Activated CD4-positive, alpha-beta T cell treated with anti-CD3 and anti-CD28 coated beads, Interleukin-2, amount 10 ng/mL, durations not matched to agents 7 days and 5 days (primary cell): ENCODE measurements at regions not wholly inside any gene's neighbourhood (a gene's known extent, or its start where the extent isn't known, plus 50 kb on each side); places are given as distances from the start of the nearest gene placed in this dataset.
"Not testable (repeated sequence)": the region's sequence is repeated elsewhere in the genome, so short reads cannot be mapped to it uniquely, and the experiment has no call there.

Experiments used
- CTCF ChIA-PET: fragments of 350-600 bp; sonication (Branson Sonifier 250); formaldehyde crosslinking; loops from one replicate; lab custom pipeline; 2021; ENCODE audit warnings: antibody characterized with exemption; lab: Charles Lee
- POLR2A ChIA-PET: fragments of 350-600 bp; sonication (Branson Sonifier 250); formaldehyde crosslinking; loops from one replicate; lab custom pipeline; 2021; ENCODE audit warnings: antibody characterized with exemption; lab: Charles Lee
- DNase-seq: peaks from one replicate; pipeline ENCODE4 v3.0.0-alpha.2; 2020
- H3K27ac Mint-ChIP-seq: one replicate; pipeline ENCODE4 v1.8.0; 2021; ENCODE audit warnings: mild to moderate bottlenecking, moderate library complexity, mixed read lengths
- H3K27me3 Mint-ChIP-seq: one replicate; pipeline ENCODE4 v1.8.0; 2021; ENCODE audit warnings: mixed read lengths
- H3K36me3 Mint-ChIP-seq: one replicate; pipeline ENCODE4 v1.8.0; 2021; ENCODE audit warnings: low read depth, mixed read lengths
- H3K4me1 Mint-ChIP-seq: one replicate; pipeline ENCODE4 v1.8.0; 2021; ENCODE audit warnings: mixed read lengths
- H3K4me3 Mint-ChIP-seq: one replicate; pipeline ENCODE4 v1.8.0; 2021; ENCODE audit warnings: mild to moderate bottlenecking, moderate library complexity, mixed read lengths
- H3K9me3 Mint-ChIP-seq: one replicate; pipeline ENCODE4 v1.8.0; 2021; ENCODE audit warnings: mixed read lengths

DNA sequence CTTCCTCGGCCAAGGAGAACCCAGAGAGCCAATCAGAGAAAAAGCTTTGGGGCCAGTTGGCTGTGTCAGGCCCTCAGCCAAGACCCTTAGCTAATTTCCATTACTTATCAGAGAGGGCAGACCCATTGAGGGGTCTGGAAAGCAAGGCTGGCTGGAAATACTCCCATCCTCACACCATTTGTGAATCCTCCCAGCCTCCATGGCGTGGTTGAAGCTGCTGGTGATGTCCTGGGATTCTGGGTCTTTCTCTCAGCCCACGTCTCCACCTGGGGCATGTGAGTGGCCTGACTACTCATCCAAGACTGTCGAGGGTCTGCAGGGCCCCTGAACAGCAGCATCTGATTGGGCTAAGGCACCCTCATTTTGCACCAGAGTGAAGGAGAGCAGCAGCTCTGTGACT, 61.3 kb upstream of the GPR31 start:
- POLR2A ChIA-PET, H3K36me3 Mint-ChIP-seq, H3K27ac Mint-ChIP-seq, H3K9me3 Mint-ChIP-seq, DNase-seq, CTCF ChIA-PET, H3K4me1 Mint-ChIP-seq, H3K4me3 Mint-ChIP-seq, H3K27me3 Mint-ChIP-seq: not testable (repeated sequence)

DNA sequence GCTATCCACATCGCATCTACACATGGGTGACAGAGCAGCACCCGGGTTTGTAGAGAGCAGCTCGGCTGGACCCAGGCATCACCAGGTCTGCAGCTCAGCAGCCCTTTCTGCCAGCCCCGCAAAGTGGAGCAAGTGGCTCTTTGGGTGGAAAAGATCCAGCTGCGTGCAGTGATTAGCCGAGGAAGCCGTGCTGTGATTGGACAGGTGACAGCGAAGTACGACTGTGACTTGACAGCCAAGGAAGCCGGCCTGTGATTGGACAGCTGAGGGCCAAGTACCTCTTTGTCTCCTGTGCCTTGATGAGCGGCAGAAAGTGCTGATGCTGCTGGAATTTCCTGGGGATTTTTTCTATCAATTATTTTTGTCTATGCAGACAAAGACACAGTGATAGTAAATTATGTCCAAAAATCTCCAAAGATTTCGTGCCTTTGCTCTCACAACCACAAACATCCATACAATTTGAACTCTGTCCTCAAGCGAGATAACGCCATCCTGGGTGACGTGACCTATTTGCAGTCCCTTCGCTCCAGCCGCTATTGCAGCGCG, 62.3 kb upstream of the GPR31 start:
- DNase-seq, result no peak
- Mint-ChIP-seq H3K4me1 (no peaks in the 10 kb centered on the region), H3K27ac (no peak overlapping the region), H3K4me3 (no peak overlapping the region), H3K27me3 (peaks cover 3% of the 10 kb centered on the region), H3K9me3 (no peaks in the 10 kb centered on the region), H3K36me3 (no peaks in the 10 kb centered on the region)
- ChIA-PET CTCF (no interaction called here), POLR2A (no interaction called here)

DNA sequence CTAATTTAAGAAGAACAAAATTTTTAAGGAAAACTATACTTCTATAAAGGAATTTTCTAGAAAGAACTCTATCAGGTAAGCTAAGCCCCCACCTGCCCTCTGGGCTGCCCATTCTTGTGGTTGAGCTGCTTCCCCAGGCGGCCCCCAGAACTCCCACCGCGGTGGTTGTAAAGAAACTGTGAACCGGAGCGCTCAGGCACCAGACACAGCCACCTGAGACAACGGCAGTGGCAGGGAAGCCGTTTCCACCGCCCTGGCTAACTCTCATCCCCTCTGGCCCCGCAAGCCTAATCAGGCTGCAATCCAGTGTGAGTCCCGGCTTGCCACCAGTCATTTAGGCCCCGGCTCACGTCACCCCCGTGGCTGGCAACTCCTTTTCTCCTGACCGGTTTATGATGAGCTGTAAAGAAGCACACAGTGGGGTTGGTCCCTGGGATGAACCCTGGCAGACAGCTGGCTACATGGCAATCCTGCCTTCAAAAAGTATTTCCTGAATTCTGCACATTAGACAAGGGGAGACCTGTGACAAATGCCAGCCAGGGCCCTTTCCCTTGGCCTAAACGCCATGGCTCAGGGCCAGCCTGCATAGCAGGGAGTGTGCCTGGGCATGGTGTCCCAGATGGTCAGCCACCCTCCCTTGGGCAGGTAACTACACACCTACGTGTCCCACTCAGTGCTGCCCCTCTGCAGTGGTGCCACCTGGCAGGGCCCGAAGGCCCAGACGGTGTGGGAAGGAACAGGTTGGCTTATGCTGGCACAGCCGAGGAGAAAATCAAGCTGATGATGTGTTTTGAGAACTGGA, 63.8 kb upstream of the GPR31 start:
- Mint-ChIP-seq H3K27me3 (peaks cover 13% of the 10 kb centered on the region), H3K4me3 (no peak overlapping the region), H3K27ac (no peak overlapping the region), H3K4me1 (no peaks in the 10 kb centered on the region), H3K36me3 (no peaks in the 10 kb centered on the region), H3K9me3 (no peaks in the 10 kb centered on the region)
- no peak for DNase-seq
- POLR2A ChIA-PET, result no interaction called here
- CTCF ChIA-PET, result no interaction called here

DNA sequence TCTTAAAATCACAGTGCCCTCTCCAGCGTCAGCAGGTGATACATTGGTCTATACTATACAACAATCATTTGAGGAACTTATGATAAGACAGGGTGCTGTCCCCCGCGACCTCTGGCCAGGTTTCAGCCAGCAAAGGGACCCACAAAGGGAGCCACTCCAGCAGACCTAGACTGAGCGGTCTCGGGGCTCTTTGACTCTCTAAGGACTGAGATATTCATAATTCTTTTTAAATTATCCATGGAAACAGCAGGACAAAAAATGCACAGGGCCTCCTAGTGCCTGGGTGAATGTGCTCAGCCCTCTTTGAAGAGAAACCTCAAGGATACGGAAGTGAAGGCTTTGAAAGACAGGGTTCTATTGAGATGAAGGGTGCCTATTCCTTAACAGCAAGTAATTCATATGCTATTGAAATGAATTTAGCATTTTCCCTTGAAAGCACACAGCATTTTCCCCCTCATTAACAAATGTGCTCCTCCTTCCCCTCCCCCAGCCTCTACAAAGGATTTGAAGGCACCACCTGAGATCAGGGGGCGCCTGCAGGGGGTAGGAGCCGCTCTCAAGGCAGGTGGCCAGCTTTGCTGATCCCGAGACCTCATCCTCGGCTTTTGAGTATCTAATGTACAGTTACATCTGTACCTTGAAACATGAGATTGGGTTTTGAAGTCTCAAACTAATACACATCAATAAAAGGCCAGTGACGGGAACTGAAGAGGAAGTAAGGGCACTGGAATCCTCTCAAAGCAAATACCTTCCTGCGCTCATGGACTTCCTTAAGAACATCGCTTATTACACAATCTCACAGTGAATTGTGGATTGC, 65.3 kb upstream of the UNC93A start:
- peaks cover 43% of the 10 kb centered on the region for H3K27me3 Mint-ChIP-seq
- DNase-seq, H3K27ac Mint-ChIP-seq, H3K4me3 Mint-ChIP-seq, H3K4me1 Mint-ChIP-seq, CTCF ChIA-PET, POLR2A ChIA-PET, H3K36me3 Mint-ChIP-seq, H3K9me3 Mint-ChIP-seq: not testable (repeated sequence)

DNA sequence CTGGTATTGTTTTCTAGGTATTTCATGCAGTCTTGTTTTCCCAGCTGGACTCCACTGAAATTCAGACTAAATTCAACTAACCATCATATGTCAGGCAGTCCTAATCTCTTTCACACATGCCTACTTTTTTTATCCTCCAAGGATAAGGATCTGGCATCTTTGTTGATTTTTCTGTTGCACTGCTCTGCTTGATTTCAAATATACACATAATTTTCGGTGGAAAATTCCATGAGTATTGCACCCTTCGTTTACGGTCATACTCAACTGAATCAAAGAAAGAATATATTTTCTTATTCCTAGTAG, 64.8 kb upstream of the UNC93A start:
- DNase-seq, result no peak
- Mint-ChIP-seq H3K9me3 (no peaks in the 10 kb centered on the region), H3K27ac (no peak overlapping the region), H3K36me3 (no peaks in the 10 kb centered on the region), H3K4me1 (no peaks in the 10 kb centered on the region), H3K4me3 (no peak overlapping the region), H3K27me3 (peaks cover 45% of the 10 kb centered on the region)
- ChIA-PET POLR2A (no interaction called here), CTCF (no interaction called here)

DNA sequence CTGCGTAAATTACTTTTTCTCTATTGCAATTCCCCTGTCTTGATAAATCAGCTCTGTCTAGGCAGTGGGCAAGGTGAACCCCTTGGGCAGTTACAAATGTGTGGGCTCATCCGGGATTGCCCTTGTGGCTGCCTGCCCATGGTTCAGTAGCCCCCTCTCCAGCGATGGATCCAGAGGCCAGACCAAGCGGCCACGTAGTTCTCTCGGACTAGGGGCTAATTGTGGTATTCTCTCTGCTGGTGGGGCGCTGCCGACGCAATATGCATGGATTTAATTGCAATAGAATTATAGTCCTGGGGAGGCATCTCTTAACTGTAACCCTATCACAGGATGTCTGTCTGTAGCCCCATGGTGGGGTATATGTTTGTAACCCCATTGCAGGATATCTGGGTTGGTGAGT, 64.3 kb upstream of the UNC93A start:
- Mint-ChIP-seq H3K4me1 (no peaks in the 10 kb centered on the region), H3K36me3 (no peaks in the 10 kb centered on the region), H3K27ac (no peak overlapping the region), H3K27me3 (peaks cover 45% of the 10 kb centered on the region), H3K9me3 (no peaks in the 10 kb centered on the region), H3K4me3 (no peak overlapping the region)
- no peak for DNase-seq
- CTCF ChIA-PET, result no interaction called here
- POLR2A ChIA-PET, result no interaction called here

DNA sequence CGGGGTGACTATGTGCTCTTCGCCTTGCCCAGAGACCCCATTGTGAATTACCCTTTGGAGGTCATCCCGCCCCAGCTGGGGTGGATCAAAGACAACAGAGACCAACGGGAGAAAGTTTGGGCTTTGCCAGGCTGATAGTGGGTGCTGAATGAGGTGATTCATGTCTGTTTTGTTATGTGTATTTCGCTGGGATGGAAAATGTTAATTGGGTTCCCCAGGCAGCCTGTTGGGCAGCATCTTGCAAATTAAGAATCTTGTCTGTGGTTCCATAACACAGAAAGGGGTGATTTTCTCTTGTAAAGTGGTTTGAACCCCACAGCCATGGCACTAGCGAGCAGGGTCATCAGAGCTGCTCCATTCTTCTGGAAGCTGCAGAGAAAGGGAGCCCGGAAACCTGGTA, 63.1 kb upstream of the UNC93A start:
- H3K9me3 Mint-ChIP-seq, result no peaks in the 10 kb centered on the region
- peaks cover 47% of the 10 kb centered on the region for H3K27me3 Mint-ChIP-seq
- H3K27ac Mint-ChIP-seq, result no peak overlapping the region
- no peak for DNase-seq
- ChIA-PET CTCF (no interaction called here), POLR2A (no interaction called here)
- no peaks in the 10 kb centered on the region for H3K4me1 Mint-ChIP-seq
- H3K36me3 Mint-ChIP-seq, result no peaks in the 10 kb centered on the region
- no peak overlapping the region for H3K4me3 Mint-ChIP-seq

DNA sequence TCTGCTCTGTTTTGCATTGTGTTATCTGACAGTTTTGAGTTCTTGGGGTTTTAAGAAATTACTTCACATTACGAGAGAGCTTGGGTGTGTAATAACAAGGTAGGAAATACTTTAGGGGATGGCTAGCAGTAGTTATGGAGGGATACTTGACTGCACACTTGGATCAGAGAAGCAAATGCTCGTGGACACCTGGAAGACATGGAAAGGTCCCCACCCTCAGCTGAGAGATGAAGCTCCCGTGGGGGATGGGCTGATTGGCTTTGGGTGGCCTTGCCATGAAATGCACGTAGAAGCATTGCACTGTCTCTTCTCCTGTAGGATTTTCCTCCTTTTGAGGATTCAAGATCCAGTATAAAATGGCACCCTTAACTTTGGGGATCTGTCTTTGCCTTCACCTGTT, 61.5 kb upstream of the UNC93A start:
- Mint-ChIP-seq H3K4me1 (no peaks in the 10 kb centered on the region), H3K27me3 (peaks cover 51% of the 10 kb centered on the region), H3K4me3 (no peak overlapping the region), H3K36me3 (no peaks in the 10 kb centered on the region), H3K27ac (no peak overlapping the region), H3K9me3 (no peaks in the 10 kb centered on the region)
- POLR2A ChIA-PET, result no interaction called here
- DNase-seq, result no peak
- CTCF ChIA-PET, result no interaction called here

DNA sequence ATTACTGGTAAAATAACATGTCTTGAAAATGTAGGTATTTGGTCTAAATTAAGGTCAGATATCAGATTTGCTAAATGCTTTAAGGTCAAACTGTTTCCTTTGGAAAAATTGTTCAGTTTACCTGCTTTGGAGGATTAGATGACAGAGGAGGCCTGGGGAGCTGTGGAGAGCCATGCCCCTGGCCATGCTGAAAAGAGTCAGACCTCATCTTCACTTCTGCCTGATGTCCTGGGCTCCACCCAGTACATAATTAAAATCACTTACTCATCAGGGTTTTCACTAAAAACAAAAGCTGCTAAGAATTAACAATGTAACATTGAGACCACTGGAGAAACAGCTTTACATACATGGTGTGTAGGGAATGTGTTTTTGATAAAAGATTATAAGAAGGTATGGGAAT, 60.8 kb upstream of the UNC93A start:
- ChIA-PET CTCF (no interaction called here), POLR2A (no interaction called here)
- Mint-ChIP-seq H3K27me3 (peaks cover 54% of the 10 kb centered on the region), H3K27ac (no peak overlapping the region), H3K4me1 (no peaks in the 10 kb centered on the region), H3K36me3 (no peaks in the 10 kb centered on the region), H3K9me3 (no peaks in the 10 kb centered on the region), H3K4me3 (no peak overlapping the region)
- no peak for DNase-seq

DNA sequence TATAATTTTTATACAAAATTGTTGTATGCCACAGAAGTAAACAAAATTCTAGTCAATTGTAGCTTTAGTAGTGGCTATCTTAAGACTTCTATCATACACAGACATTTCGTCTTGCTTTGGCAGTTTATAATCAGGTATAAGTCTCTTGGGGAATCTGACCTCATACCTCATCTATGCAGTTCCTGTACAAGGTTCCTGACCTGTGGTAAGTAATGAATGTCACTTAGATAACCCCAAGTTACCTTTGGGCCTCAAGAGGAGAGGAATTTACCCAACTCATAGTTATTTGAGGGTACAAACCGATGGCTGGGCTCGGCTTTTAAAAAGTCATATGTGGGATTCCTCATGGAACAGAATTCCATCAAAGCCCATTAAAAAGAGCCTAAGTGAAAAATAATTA, 58.8 kb upstream of the UNC93A start:
- H3K9me3 Mint-ChIP-seq, result no peaks in the 10 kb centered on the region
- POLR2A ChIA-PET, result no interaction called here
- no peak overlapping the region for H3K27ac Mint-ChIP-seq
- H3K4me1 Mint-ChIP-seq, result no peaks in the 10 kb centered on the region
- H3K36me3 Mint-ChIP-seq, result no peaks in the 10 kb centered on the region
- H3K27me3 Mint-ChIP-seq, result peaks cover 41% of the 10 kb centered on the region
- H3K4me3 Mint-ChIP-seq, result no peak overlapping the region
- CTCF ChIA-PET, result no interaction called here
- DNase-seq, result no peak

DNA sequence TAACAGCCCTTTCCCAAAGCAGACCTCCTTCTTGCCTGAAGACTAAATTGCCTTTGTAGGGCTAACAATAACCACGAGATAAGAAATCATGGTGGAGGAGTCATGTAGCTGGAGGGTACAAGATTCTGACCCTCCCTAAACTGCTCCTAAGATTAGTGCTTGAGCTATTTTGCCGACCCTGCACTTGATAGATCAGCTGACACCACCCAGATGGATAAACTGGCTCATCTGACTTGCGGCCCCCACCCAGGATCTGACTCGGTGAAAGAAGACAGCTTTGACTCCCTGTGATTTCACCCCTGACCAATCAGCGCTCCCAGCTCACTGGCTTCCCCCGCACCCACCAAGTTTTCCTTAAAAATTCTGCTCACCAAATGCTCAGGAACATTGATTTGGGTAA, 57.6 kb upstream of the UNC93A start:
- no peak overlapping the region for H3K4me3 Mint-ChIP-seq

DNA sequence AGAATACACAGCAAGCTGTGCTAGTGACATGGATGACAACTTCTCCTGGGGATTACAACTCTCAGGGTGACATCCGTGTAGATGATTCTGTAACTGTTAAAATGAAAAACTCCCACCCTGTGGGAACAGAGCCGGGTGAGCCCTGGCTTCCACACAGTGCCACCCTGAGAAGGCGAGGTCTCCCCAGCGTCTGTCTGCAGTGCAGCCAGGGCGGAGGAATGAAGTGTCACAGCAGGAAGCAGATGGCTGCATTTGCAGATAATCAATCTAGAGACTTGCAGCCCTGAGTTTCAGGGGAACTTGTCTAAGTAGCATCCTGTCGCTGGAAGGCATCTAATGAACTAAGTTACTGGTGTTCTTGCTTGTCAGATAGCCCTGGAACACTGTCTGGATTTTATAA, 56.5 kb upstream of the UNC93A start:
- CTCF ChIA-PET, H3K9me3 Mint-ChIP-seq, H3K36me3 Mint-ChIP-seq, H3K4me3 Mint-ChIP-seq, H3K4me1 Mint-ChIP-seq, DNase-seq, POLR2A ChIA-PET, H3K27ac Mint-ChIP-seq: not testable (repeated sequence)
- peaks cover 22% of the 10 kb centered on the region for H3K27me3 Mint-ChIP-seq

More for the DNA sequence above, 57.6 kb upstream of the UNC93A start:
- H3K27ac Mint-ChIP-seq, result no peak overlapping the region
- H3K4me1 Mint-ChIP-seq, result no peaks in the 10 kb centered on the region
- CTCF ChIA-PET, result no interaction called here
- no peaks in the 10 kb centered on the region for H3K9me3 Mint-ChIP-seq
- no peak for DNase-seq
- H3K27me3 Mint-ChIP-seq, result peaks cover 31% of the 10 kb centered on the region
- H3K36me3 Mint-ChIP-seq, result no peaks in the 10 kb centered on the region
- POLR2A ChIA-PET, result no interaction called here

DNA sequence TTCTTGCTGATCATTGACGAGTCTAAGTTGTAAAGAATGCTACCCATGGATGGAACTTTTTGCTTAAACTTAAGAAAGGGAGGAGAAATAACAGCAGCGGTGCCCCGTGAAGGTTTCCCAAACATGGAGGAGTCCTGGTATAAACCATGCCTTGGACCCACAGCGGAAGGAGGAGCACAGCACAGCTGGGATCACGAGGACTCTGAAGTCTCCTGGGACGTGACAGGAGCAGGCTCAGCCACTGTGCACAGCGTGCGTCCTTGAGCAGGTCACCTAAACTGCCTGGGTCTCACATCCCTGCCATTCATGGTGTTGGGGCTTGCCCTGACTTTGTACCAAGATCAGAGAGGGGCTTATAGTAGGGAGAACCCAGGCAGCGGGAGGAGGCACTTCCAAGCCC, 56.1 kb upstream of the UNC93A start:
- Mint-ChIP-seq H3K27me3 (peaks cover 18% of the 10 kb centered on the region), H3K9me3 (no peaks in the 10 kb centered on the region)
- POLR2A ChIA-PET, result no interaction called here

More for the DNA sequence above, 56.1 kb upstream of the UNC93A start:
- H3K4me3 Mint-ChIP-seq, result no peak overlapping the region
- no peaks in the 10 kb centered on the region for H3K36me3 Mint-ChIP-seq
- CTCF ChIA-PET, result no interaction called here
- no peaks in the 10 kb centered on the region for H3K4me1 Mint-ChIP-seq
- no peak overlapping the region for H3K27ac Mint-ChIP-seq
- no peak for DNase-seq
